K562 (cell line): ENCODE measurements at regions not wholly inside any gene's neighbourhood (a gene's known extent, or its start where the extent isn't known, plus 50 kb on each side); places are given as distances from the start of the nearest gene placed in this dataset.

Experiments used
- ATAC-seq: fragments of 200-7000 bp; cut with Tn5 transposase; 3 replicates; pipeline ENCODE4 v1.9.1; 2020; ENCODE audit warnings: moderate library complexity
- BruUV-seq: library from RNA; stranded (reverse); fragments of 400-500 nt; replicated peaks from 2 replicates; lab custom pipeline; 2021; lab: Mats Ljungman, UMichigan
- CTCF ChIA-PET: fragments of 300-600 bp; formaldehyde crosslinking; extraction: SDS; loops from one replicate; lab custom pipeline; 2021; ENCODE audit warnings: low intra/inter-chr PET ratio; lab: Yijun Ruan, JAX
- POLR2A ChIA-PET: fragments of 300-600, 350-650 bp; sonication (Branson Sonifier 250); formaldehyde crosslinking; extraction: SDS; loops from one replicate; lab custom pipeline; 2021; ENCODE audit warnings: antibody characterized with exemption, inconsistent platforms; lab: Yijun Ruan, JAX
- DNase-seq, 4 experiments: peaks; one replicate each; pipeline versions ENCODE4 v3.0.0 to v3.0.0-alpha.2; 2011 to 2018; ENCODE audit warnings: low spot score in 3 of 4, mixed read lengths in 3 of 4; ENCODE audit errors: extremely low read depth in 1 of 4
- FAIRE-seq: peaks from 2 replicates; lab custom pipeline; 2011; peaks lifted over from hg19 to GRCh38; lab: Jason Lieb, UNC
- H2AFZ ChIP-seq: 2 replicates; pipeline ENCODE4 v1.6.0; 2011; ENCODE audit warnings: low read depth, low read length, control low read depth, inconsistent platforms
- H3K27ac ChIP-seq: fragments of 200-600 bp; 3 replicates; pipeline ENCODE4 v1.8.0; 2011; ENCODE audit warnings: low read depth, mild to moderate bottlenecking, control low read depth, inconsistent platforms, low read length, moderate library complexity, mixed read lengths; ENCODE audit errors: extremely low read depth
- H3K27me3 ChIP-seq, 2 experiments: fragments of 300-600 bp in 1 of 2; 2 replicates in 1 of 2; 3 replicates in 1 of 2; pipeline versions ENCODE4 v1.6.0 to v1.8.0; 2011; ENCODE audit warnings: inconsistent platforms in 2 of 2, low read length in 2 of 2, mild to moderate bottlenecking in 1 of 2, mixed read lengths in 1 of 2, moderate library complexity in 1 of 2; ENCODE audit not compliant: control insufficient read depth in 2 of 2, insufficient read depth in 2 of 2
- H3K36me3 ChIP-seq: fragments of 300-600 bp; 3 replicates; pipeline ENCODE4 v1.8.0; 2011; ENCODE audit warnings: mild to moderate bottlenecking, low read length, inconsistent platforms; ENCODE audit not compliant: control insufficient read depth, insufficient read depth
- H3K4me1 ChIP-seq, 2 experiments: fragments of 200-600 bp in 1 of 2; replicated peaks in 1 of 2; 2 replicates in 1 of 2; 3 replicates in 1 of 2; pipeline versions ENCODE4 v1.5.1 to v1.8.0; 2011; ENCODE audit warnings: inconsistent platforms in 2 of 2, low read length in 2 of 2, mild to moderate bottlenecking in 1 of 2, mixed read lengths in 1 of 2, moderate library complexity in 1 of 2; ENCODE audit not compliant: control insufficient read depth in 2 of 2, insufficient read depth in 2 of 2
- H3K4me2 ChIP-seq: 2 replicates; pipeline ENCODE4 v1.6.1; 2011; ENCODE audit warnings: low read length, control low read depth, inconsistent platforms, mixed read lengths; ENCODE audit not compliant: insufficient read depth
- H3K4me3 ChIP-seq: fragments of 200-600 bp; sonication (generic), shearing (Covaris generic); 2 replicates; pipeline ENCODE4 v1.5.1; 2016; ENCODE audit warnings: control low read depth, inconsistent platforms
- H3K79me2 ChIP-seq: fragments of 200-600 bp; 3 replicates; pipeline ENCODE4 v1.8.0; 2011; ENCODE audit warnings: low read length, inconsistent platforms; ENCODE audit not compliant: control insufficient read depth, insufficient read depth
- H3K9ac ChIP-seq, 2 experiments: 2 replicates each; pipeline versions ENCODE4 v1.6.0 to v1.6.1; 2011; ENCODE audit warnings: low read depth in 2 of 2, low read length in 2 of 2, control low read depth in 1 of 2, inconsistent platforms in 1 of 2, mild to moderate bottlenecking in 1 of 2, mixed read lengths in 1 of 2; ENCODE audit not compliant: insufficient read depth in 1 of 2
- H3K9me1 ChIP-seq: one replicate; pipeline ENCODE4 v1.6.0; 2011; ENCODE audit warnings: inconsistent platforms, mild to moderate bottlenecking, low read length, moderate library complexity; ENCODE audit not compliant: control insufficient read depth, insufficient read depth
- H3K9me3 ChIP-seq: replicated peaks from 2 replicates; pipeline ENCODE4 v1.5.1; 2011; ENCODE audit warnings: low read depth, low read length, inconsistent platforms; ENCODE audit not compliant: control insufficient read depth, insufficient read depth
- H4K20me1 ChIP-seq: replicated peaks from 2 replicates; pipeline ENCODE4 v1.6.1; 2011; ENCODE audit warnings: low read length, inconsistent platforms, mixed read lengths; ENCODE audit not compliant: control insufficient read depth, insufficient read depth
- BRD4 ChIP-seq: fragments of 200-600 bp; sonication (generic); IDR thresholded peaks from 2 replicates; pipeline ENCODE4 v1.6.1; 2017; ENCODE audit warnings: inconsistent platforms
- CBFA2T3 ChIP-seq: fragments of 450-650 bp; IDR thresholded peaks from 2 replicates; pipeline ENCODE4 v1.6.1; 2017
- CBX3 ChIP-seq, 2 experiments: IDR thresholded peaks; 1 replicate in 1 of 2; 2 replicates in 1 of 2; pipeline ENCODE4 v1.6.1; 2012; ENCODE audit warnings: inconsistent platforms in 2 of 2, low read length in 2 of 2, borderline replicate concordance in 1 of 2, control low read depth in 1 of 2
- CEBPB ChIP-seq: fragments of 450-650 bp; IDR thresholded peaks from 2 replicates; pipeline ENCODE4 v1.6.1; 2016; ENCODE audit warnings: missing genetic modification characterization, missing compliant biosample characterization
- KDM1A ChIP-seq, 2 experiments: fragments of 450-650 bp; IDR thresholded peaks; 2 replicates each; pipeline ENCODE4 v1.6.1; 2016; ENCODE audit warnings: mild to moderate bottlenecking in 2 of 2
- MCM5 ChIP-seq: fragments of 450-650 bp; IDR thresholded peaks from 2 replicates; pipeline ENCODE4 v1.6.1; 2016; ENCODE audit warnings: low read depth
- PTBP1 ChIP-seq: fragments of 200-400 bp; formaldehyde crosslinking; IDR thresholded peaks from 2 replicates; pipeline ENCODE4 v1.6.1; 2017; ENCODE audit warnings: low read depth, low read length
- TBP ChIP-seq: optimal IDR thresholded peaks from 2 replicates; pipeline ENCODE3; 2011; ENCODE audit warnings: low read depth, low read length, improper control_type of control experiment
- ZFP30 ChIP-seq: fragments of 250-450 bp; sonication (Bioruptor Pico); IDR thresholded peaks from 2 replicates; pipeline ENCODE4 v1.8.0; 2022; ENCODE audit warnings: moderate library complexity, mild to moderate bottlenecking, inconsistent platforms, borderline replicate concordance
- ZNF184 ChIP-seq: sonication (generic); formaldehyde crosslinking; IDR thresholded peaks from 2 replicates; pipeline ENCODE4 v1.5.0; 2020; ENCODE audit warnings: missing genetic modification reagents
- ZNF23 ChIP-seq: fragments of 250-450 bp; sonication (Bioruptor Pico); IDR thresholded peaks from 2 replicates; pipeline ENCODE4 v1.4.0; 2020; ENCODE audit warnings: mild to moderate bottlenecking
- WGBS: fragments of 100-300 bp; shearing (Covaris generic); methylation state at CpG from one replicate; pipeline ENCODE4 v1.1.6; 2016; ENCODE audit warnings: low coverage, mixed read lengths; ENCODE audit not compliant: insufficient coverage; ENCODE audit errors: missing lambda C conversion rate; 5-methylcytosine and 5-hydroxymethylcytosine counted together
- in situ Hi-C: fragments of 300-500 bp; cut with MboI; formaldehyde crosslinking; loops from 4 replicates; pipeline ENCODE4 v1.15.0; 2018; ENCODE audit warnings: inconsistent platforms, mixed read lengths
- intact Hi-C: fragments of 100-400 bp; cut with micrococcal nuclease; formaldehyde crosslinking; loops from 2 replicates; pipeline ENCODE4 v1.14.2; 2022
- TF ChIP-seq, protein P1 (sequence below): fragments of 200-800 bp; sonication (Bioruptor generic); IDR thresholded peaks from 2 replicates; pipeline ENCODE4 v1.6.1; 2017; ENCODE audit warnings: missing genetic modification characterization, missing compliant biosample characterization

DNA sequence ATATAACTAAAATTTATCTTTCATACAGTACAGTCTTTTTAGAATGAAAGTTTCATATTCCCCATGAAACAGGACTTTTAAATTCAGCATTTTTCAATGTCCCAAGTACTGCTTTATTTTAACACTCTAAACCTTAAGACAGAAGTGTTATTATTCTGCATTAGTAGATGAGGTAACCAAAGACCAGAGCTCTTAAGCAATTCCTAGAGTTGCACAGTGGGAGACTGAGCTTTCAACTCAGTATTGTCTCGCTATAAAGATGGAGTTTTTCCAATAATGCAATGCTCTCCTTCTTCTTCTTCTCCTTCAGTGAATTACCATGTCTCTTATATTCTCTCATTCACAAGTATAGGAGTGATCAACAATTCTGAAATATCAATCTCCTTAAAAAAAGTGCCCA lies 479.7 kb downstream of the CETN3 start:
- H2AFZ ChIP-seq: no peak overlapping the region

More for the DNA sequence above, 479.7 kb downstream of the CETN3 start:
- BruUV-seq: no TSS peak
- ChIA-PET CTCF (no interaction called here), POLR2A (no interaction called here)
- 0% methylated on average over 1 of the region's 1 CpG for WGBS
- H3K36me3 ChIP-seq: no peaks in the 10 kb centered on the region
- no peaks in the 10 kb centered on the region for H3K79me2 ChIP-seq
- no peak overlapping the region for H3K27ac ChIP-seq
- H3K9me1 ChIP-seq: no peaks in the 10 kb centered on the region
- no peaks in the 10 kb centered on the region for H3K27me3 ChIP-seq
- ATAC-seq: no peak
- no peaks in the 10 kb centered on the region for H3K4me1 ChIP-seq
- no peaks in the 10 kb centered on the region for H3K9me3 ChIP-seq
- H3K4me2 ChIP-seq: no peak overlapping the region
- H4K20me1 ChIP-seq: no peaks in the 10 kb centered on the region
- H3K4me3 ChIP-seq: no peak overlapping the region
- intact Hi-C loops (no loop called here), in situ Hi-C loops (no loop called here)
- TF ChIP-seq, protein P1, sequence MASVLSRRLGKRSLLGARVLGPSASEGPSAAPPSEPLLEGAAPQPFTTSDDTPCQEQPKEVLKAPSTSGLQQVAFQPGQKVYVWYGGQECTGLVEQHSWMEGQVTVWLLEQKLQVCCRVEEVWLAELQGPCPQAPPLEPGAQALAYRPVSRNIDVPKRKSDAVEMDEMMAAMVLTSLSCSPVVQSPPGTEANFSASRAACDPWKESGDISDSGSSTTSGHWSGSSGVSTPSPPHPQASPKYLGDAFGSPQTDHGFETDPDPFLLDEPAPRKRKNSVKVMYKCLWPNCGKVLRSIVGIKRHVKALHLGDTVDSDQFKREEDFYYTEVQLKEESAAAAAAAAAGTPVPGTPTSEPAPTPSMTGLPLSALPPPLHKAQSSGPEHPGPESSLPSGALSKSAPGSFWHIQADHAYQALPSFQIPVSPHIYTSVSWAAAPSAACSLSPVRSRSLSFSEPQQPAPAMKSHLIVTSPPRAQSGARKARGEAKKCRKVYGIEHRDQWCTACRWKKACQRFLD (CRISPR knock-in tag): no peak
- TF ChIP-seq ZFP30: no peak
- TF ChIP-seq TBP: no peak
- no peak for TF ChIP-seq MCM5
- no peak for TF ChIP-seq KDM1A (IDR thresholded peaks at IDR 0.05)
- TF ChIP-seq BRD4: no peak
- TF ChIP-seq ZNF23: no peak
- TF ChIP-seq PTBP1: no peak
- no peak for TF ChIP-seq CBX3 (IDR thresholded peaks at IDR 0.05; ENCODE audit: borderline replicate concordance in 1 of 2, low read length in 2 of 2)
- no peak for TF ChIP-seq ZNF184 (CRISPR knock-in tag)
- no peak for TF ChIP-seq CBFA2T3
- TF ChIP-seq CEBPB (tag): no peak
- H3K9ac ChIP-seq: no peak overlapping the region
- DNase-seq: no peak
- FAIRE-seq: no peak
